ENCODE measurements at regions not wholly inside any gene's neighbourhood (a gene's known extent, or its start where the extent isn't known, plus 50 kb on each side); places are given as distances from the start of the nearest gene placed in this dataset.

- DNase-seq (ENCODE audit: extremely low read depth in 1 of 11, low read depth in 9 of 11, low spot score in 4 of 11): peak in 5 of 11 donors; percentile 17 to 32 (median 20)
Observed at GRCh38 chr6:56708810-56709597, 66.3 kb upstream of the DST start.

DNA sequence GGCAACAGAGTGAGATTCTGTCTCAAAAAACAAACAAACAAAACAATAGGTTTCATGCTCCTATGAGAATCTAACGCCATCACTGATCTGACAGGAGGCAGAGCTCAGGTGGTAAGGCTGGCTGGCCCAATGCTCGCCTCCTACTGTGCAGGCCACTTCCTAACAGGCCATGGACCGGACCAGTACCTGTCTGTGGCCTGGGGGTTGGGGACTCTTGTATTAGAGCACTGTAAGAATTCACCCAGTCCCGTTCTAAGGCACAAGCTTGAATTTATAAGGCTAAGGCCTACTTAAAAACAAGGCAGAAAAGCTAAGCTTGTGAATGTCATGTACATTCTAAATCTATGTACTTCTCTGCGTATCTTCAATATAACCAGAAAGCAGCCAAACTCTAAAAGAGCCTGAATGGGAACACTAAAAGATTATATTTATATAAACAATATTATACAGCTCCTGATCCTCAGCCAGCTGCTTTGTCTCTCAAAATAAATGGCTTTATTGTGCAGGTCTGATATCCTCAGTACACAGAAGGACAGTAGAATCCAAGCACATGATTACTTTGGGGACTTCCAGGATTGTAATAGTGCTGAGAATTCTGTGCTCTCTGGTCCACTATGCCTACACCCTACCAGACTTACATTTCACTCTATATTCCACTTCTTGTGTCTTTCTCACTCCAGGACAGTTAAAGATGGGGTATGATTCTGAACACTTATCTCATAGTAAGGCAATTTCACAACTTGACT is 64.5 kb upstream of the DST start:
- no peak for DNase-seq (ENCODE audit: extremely low read depth in 1 of 11, low read depth in 9 of 11, low spot score in 4 of 11)

DNA sequence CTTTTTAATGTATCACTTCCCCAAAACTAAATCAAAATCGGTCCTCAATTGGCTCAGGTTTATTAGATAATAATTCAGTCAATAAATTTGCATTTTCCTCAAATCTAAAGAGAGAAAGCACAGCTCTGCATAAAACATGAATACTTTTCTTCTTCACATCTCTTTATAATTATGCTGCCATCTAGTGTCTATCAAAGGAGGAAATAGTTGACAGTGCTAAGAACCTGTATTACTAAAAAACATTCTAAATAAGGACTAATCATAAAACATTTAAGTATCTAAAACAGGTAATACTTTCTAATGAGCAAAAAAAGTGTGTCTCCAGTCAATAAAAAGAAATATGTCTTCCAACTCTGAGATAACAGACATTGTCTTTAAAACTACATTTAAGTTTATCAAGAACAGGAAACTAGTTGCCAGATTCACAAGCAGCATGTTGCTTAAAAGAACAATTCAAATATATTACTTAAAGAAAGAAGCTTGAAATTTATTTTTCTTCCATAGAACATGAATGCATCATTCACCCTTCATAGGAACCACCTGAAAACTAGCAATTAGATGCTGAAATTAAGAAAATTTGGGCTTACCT is 56.5 kb upstream of the DST start:
- DNase-seq (ENCODE audit: extremely low read depth in 1 of 11, low read depth in 9 of 11, low spot score in 4 of 11): peak in 2 of 11 donors; percentile 15 to 17

DNA sequence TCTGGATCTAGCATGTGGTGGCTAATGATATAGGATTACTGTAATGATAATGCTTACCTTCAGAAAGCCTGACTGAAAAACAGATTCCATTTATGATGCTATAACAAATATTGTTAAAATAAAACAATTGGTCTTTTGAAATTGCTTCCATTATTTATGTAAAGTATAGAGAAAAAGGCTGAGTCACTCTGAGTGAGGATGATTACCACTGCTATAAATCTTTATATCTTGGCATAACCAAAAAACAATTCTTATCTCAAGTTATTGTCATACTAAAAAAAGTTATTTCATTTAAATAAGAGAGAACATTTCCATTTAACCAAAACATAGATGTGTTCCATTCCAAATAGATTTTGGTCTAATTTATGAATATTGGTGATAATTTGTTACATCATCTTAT is 53.0 kb upstream of the DST start:
- no peak for DNase-seq (ENCODE audit: extremely low read depth in 1 of 11, low read depth in 9 of 11, low spot score in 4 of 11)

- DNase-seq (ENCODE audit: extremely low read depth in 1 of 11, low read depth in 9 of 11, low spot score in 4 of 11): no peak
Observed at GRCh38 chr6:56694002-56694401, 51.3 kb upstream of the DST start.

DNA sequence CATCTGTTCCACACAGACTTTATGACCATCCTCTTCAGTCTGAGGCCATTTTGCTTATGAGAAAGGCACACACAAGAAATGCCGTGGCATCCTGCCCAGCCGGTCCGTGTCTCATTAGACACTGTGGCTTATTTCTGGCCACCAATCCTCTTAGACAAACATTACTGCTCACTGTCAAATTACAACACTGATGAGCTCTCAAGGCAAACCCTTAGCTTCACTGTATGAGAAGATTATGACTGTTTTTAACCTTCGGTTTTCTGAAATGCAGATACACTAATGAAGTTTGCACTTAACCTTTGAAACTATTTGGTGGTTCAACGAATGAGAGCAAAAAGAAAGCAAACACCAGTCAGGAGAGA is 50.5 kb upstream of the DST start:
- DNase-seq (ENCODE audit: extremely low read depth in 1 of 11, low read depth in 9 of 11, low spot score in 4 of 11): peak in 4 of 11 donors; percentile 12 to 25 (median 19)

GRCh38 chr6:56692523-56693245 is 50.0 kb upstream of the DST start:
- DNase-seq (ENCODE audit: extremely low read depth in 1 of 11, low read depth in 9 of 11, low spot score in 4 of 11): no peak
